Mammary epithelial cell (primary cell): ENCODE measurements at regions not wholly inside any gene's neighbourhood (a gene's known extent, or its start where the extent isn't known, plus 50 kb on each side); places are given as distances from the start of the nearest gene placed in this dataset.

Experiments
- CTCF ChIP-seq, 2 donors: IDR thresholded peaks in 1 of 2; conservative IDR thresholded peaks in 1 of 2; 2 replicates each; pipeline ENCODE4 v1.5.1; 2011 to 2012; ENCODE audit warnings: inconsistent platforms in 2 of 2, low read length in 2 of 2, mild to moderate bottlenecking in 2 of 2, control low read depth in 1 of 2, low read depth in 1 of 2; ENCODE audit not compliant: insufficient read depth in 1 of 2; ENCODE audit errors: extremely low read depth in 1 of 2
- EZH2 ChIP-seq: IDR thresholded peaks from 2 replicates; pipeline ENCODE4 v1.6.1; 2012; ENCODE audit warnings: low read length, inconsistent platforms, borderline replicate concordance

DNA sequence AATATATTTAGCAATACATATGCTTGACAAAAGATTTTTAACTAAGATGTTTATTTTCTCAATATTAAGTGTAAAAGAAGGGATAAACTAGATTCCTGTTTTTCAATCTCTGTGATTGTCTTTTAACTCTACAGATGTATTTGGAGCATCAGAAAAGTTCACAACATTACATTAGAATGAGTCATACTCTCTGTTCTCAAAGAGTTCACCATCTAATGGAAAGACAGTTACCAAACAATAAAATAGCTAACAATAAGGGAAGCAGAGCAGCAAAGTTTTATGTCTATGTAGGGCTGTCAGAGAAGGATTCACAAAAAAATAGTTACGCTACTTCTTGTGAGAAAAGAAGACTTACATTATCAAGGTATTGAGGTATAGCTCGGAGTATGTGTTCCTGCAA lies 109.2 kb upstream of the MAP2 start:
- no peak for TF ChIP-seq EZH2
- no peak for TF ChIP-seq CTCF (conservative IDR thresholded peaks at IDR 0.05 in 1 of 2, IDR thresholded peaks at IDR 0.05 in 1 of 2; ENCODE audit: extremely low read depth in 1 of 2, insufficient read depth in 1 of 2, low read depth in 1 of 2, low read length in 2 of 2)
